ENCODE measurements at regions not wholly inside any gene's neighbourhood (a gene's known extent, or its start where the extent isn't known, plus 50 kb on each side); places are given as distances from the start of the nearest gene placed in this dataset.

- DNase-seq (ENCODE audit: low spot score in 2 of 2) = no peak
- ATAC-seq (ENCODE audit: low read depth) = no peak
- H3K9me3 Mint-ChIP-seq = no peaks in the 10 kb centered on the region
- no peak overlapping the region for H3K4me3 Mint-ChIP-seq
- H3K27ac Mint-ChIP-seq = no peak overlapping the region
- H3K27me3 Mint-ChIP-seq = peaks cover 4% of the 10 kb centered on the region
- peaks cover 2% of the 10 kb centered on the region for H3K36me3 Mint-ChIP-seq
- H3K4me1 Mint-ChIP-seq = no peaks in the 10 kb centered on the region
Measured at GRCh38 chr19:27892500-27892899, 1320.5 kb downstream of the UQCRFS1 start.

- no peaks in the 10 kb centered on the region for H3K4me1 Mint-ChIP-seq
- H3K9me3 Mint-ChIP-seq = peaks cover 3% of the 10 kb centered on the region
- no peak overlapping the region for H3K4me3 Mint-ChIP-seq
Measured at GRCh38 chr19:27891411-27891810, 1321.5 kb downstream of the UQCRFS1 start.

GRCh38 chr19:27890696-27891095, 1322.3 kb downstream of the UQCRFS1 start:
- H3K4me1 Mint-ChIP-seq = no peaks in the 10 kb centered on the region
- H3K27me3 Mint-ChIP-seq = peaks cover 2% of the 10 kb centered on the region
- H3K36me3 Mint-ChIP-seq = peaks cover 2% of the 10 kb centered on the region
- H3K9me3 Mint-ChIP-seq = peaks cover 7% of the 10 kb centered on the region
- H3K27ac Mint-ChIP-seq = no peak overlapping the region
- H3K4me3 Mint-ChIP-seq = no peak overlapping the region
- DNase-seq (ENCODE audit: low spot score in 2 of 2) (no peak), ATAC-seq (ENCODE audit: low read depth) (no peak)

More at GRCh38 chr19:27891411-27891810, 1321.5 kb downstream of the UQCRFS1 start:
- H3K36me3 Mint-ChIP-seq = peaks cover 2% of the 10 kb centered on the region
- H3K27me3 Mint-ChIP-seq = peaks cover 4% of the 10 kb centered on the region
- DNase-seq (ENCODE audit: low spot score in 2 of 2) (no peak), ATAC-seq (ENCODE audit: low read depth) (no peak)
- H3K27ac Mint-ChIP-seq = no peak overlapping the region

- H3K4me1 Mint-ChIP-seq = no peaks in the 10 kb centered on the region
- peaks cover 2% of the 10 kb centered on the region for H3K36me3 Mint-ChIP-seq
- ATAC-seq (ENCODE audit: low read depth) (no peak), DNase-seq (ENCODE audit: low spot score in 2 of 2) (no peak)
- peaks cover 2% of the 10 kb centered on the region for H3K27me3 Mint-ChIP-seq
- no peak overlapping the region for H3K27ac Mint-ChIP-seq
- H3K9me3 Mint-ChIP-seq = peaks cover 9% of the 10 kb centered on the region
- no peak overlapping the region for H3K4me3 Mint-ChIP-seq
Measured at GRCh38 chr19:27890206-27890605, 1322.7 kb downstream of the UQCRFS1 start.

- Mint-ChIP-seq H3K9me3 (peaks cover 9% of the 10 kb centered on the region), H3K4me1 (no peaks in the 10 kb centered on the region), H3K4me3 (no peak overlapping the region), H3K27ac (no peak overlapping the region), H3K36me3 (no peaks in the 10 kb centered on the region), H3K27me3 (no peaks in the 10 kb centered on the region)
- ATAC-seq (ENCODE audit: low read depth) = no peak
- no peak for DNase-seq (ENCODE audit: low spot score in 2 of 2)
Measured at GRCh38 chr19:27889156-27889555, 1323.8 kb downstream of the UQCRFS1 start.

GRCh38 chr19:27887946-27888345, 1325.0 kb downstream of the UQCRFS1 start:
- H3K4me3 Mint-ChIP-seq = no peak overlapping the region
- no peak overlapping the region for H3K27ac Mint-ChIP-seq
- no peaks in the 10 kb centered on the region for H3K27me3 Mint-ChIP-seq
- H3K36me3 Mint-ChIP-seq = no peaks in the 10 kb centered on the region
- ATAC-seq (ENCODE audit: low read depth) (no peak), DNase-seq (ENCODE audit: low spot score in 2 of 2) (no peak)
- H3K4me1 Mint-ChIP-seq = no peaks in the 10 kb centered on the region
- peaks cover 9% of the 10 kb centered on the region for H3K9me3 Mint-ChIP-seq

- Mint-ChIP-seq H3K4me1 (no peaks in the 10 kb centered on the region), H3K27ac (no peak overlapping the region), H3K36me3 (no peaks in the 10 kb centered on the region), H3K27me3 (no peaks in the 10 kb centered on the region), H3K9me3 (peaks cover 9% of the 10 kb centered on the region), H3K4me3 (no peak overlapping the region)
- DNase-seq (ENCODE audit: low spot score in 2 of 2) (no peak), ATAC-seq (ENCODE audit: low read depth) (no peak)
Measured at GRCh38 chr19:27885359-27885758, 1327.6 kb downstream of the UQCRFS1 start.

GRCh38 chr19:27884376-27884775, 1328.6 kb downstream of the UQCRFS1 start:
- no peak overlapping the region for H3K4me3 Mint-ChIP-seq
- H3K4me1 Mint-ChIP-seq = no peaks in the 10 kb centered on the region
- ATAC-seq (ENCODE audit: low read depth) (no peak), DNase-seq (ENCODE audit: low spot score in 2 of 2) (no peak)
- H3K9me3 Mint-ChIP-seq = peaks cover 9% of the 10 kb centered on the region
- no peak overlapping the region for H3K27ac Mint-ChIP-seq
- H3K27me3 Mint-ChIP-seq = no peaks in the 10 kb centered on the region
- H3K36me3 Mint-ChIP-seq = no peaks in the 10 kb centered on the region

GRCh38 chr19:27881213-27881612, 1331.7 kb downstream of the UQCRFS1 start:
- Mint-ChIP-seq H3K4me1 (no peaks in the 10 kb centered on the region), H3K27ac (no peak overlapping the region), H3K36me3 (peaks cover 2% of the 10 kb centered on the region), H3K9me3 (peaks cover 4% of the 10 kb centered on the region), H3K4me3 (no peak overlapping the region), H3K27me3 (no peaks in the 10 kb centered on the region)
- ATAC-seq (ENCODE audit: low read depth) (no peak), DNase-seq (ENCODE audit: low spot score in 2 of 2) (no peak)

GRCh38 chr19:27876976-27877512, 1335.9 kb downstream of the UQCRFS1 start:
- no peak overlapping the region for H3K27ac Mint-ChIP-seq
- no peak for ATAC-seq (ENCODE audit: low read depth)
- no peak for DNase-seq (ENCODE audit: low spot score in 2 of 2)
- H3K4me1 Mint-ChIP-seq = peaks cover 3% of the 10 kb centered on the region
- H3K9me3 Mint-ChIP-seq = peaks cover 7% of the 10 kb centered on the region
- H3K4me3 Mint-ChIP-seq = no peak overlapping the region
- peaks cover 10% of the 10 kb centered on the region for H3K36me3 Mint-ChIP-seq
- no peaks in the 10 kb centered on the region for H3K27me3 Mint-ChIP-seq

- Mint-ChIP-seq H3K27ac (no peak overlapping the region), H3K27me3 (no peaks in the 10 kb centered on the region), H3K9me3 (peaks cover 7% of the 10 kb centered on the region), H3K4me3 (no peak overlapping the region), H3K36me3 (peaks cover 11% of the 10 kb centered on the region), H3K4me1 (peaks cover 3% of the 10 kb centered on the region)
- DNase-seq (ENCODE audit: low spot score in 2 of 2) (no peak), ATAC-seq (ENCODE audit: low read depth) (no peak)
Measured at GRCh38 chr19:27876489-27876888, 1336.5 kb downstream of the UQCRFS1 start.

- DNase-seq (ENCODE audit: low spot score in 2 of 2) (no peak), ATAC-seq (ENCODE audit: low read depth) (no peak)
- H3K4me3 Mint-ChIP-seq = no peak overlapping the region
- H3K36me3 Mint-ChIP-seq = peaks cover 17% of the 10 kb centered on the region
- H3K27me3 Mint-ChIP-seq = no peaks in the 10 kb centered on the region
- peaks cover 11% of the 10 kb centered on the region for H3K9me3 Mint-ChIP-seq
- H3K27ac Mint-ChIP-seq = no peak overlapping the region
- peaks cover 3% of the 10 kb centered on the region for H3K4me1 Mint-ChIP-seq
Measured at GRCh38 chr19:27872370-27872769, 1340.6 kb downstream of the UQCRFS1 start.

- no peak for DNase-seq (ENCODE audit: low spot score in 2 of 2)
- no peaks in the 10 kb centered on the region for H3K27me3 Mint-ChIP-seq
- no peak for ATAC-seq (ENCODE audit: low read depth)
- no peak overlapping the region for H3K4me3 Mint-ChIP-seq
- H3K9me3 Mint-ChIP-seq = peaks cover 17% of the 10 kb centered on the region
- H3K4me1 Mint-ChIP-seq = peaks cover 3% of the 10 kb centered on the region
- peaks cover 25% of the 10 kb centered on the region for H3K36me3 Mint-ChIP-seq
- no peak overlapping the region for H3K27ac Mint-ChIP-seq
Measured at GRCh38 chr19:27870293-27870692, 1342.7 kb downstream of the UQCRFS1 start.

GRCh38 chr19:27868007-27868406, 1344.9 kb downstream of the UQCRFS1 start:
- H3K9me3 Mint-ChIP-seq = peaks cover 15% of the 10 kb centered on the region
- no peaks in the 10 kb centered on the region for H3K27me3 Mint-ChIP-seq
- no peak for DNase-seq (ENCODE audit: low spot score in 2 of 2)
- H3K4me1 Mint-ChIP-seq = peaks cover 3% of the 10 kb centered on the region
- ATAC-seq (ENCODE audit: low read depth) = no peak
- H3K27ac Mint-ChIP-seq = no peak overlapping the region
- H3K4me3 Mint-ChIP-seq = no peak overlapping the region
- peaks cover 23% of the 10 kb centered on the region for H3K36me3 Mint-ChIP-seq

- DNase-seq (ENCODE audit: low spot score in 2 of 2) (no peak), ATAC-seq (ENCODE audit: low read depth) (no peak)
- H3K4me3 Mint-ChIP-seq = no peak overlapping the region
- H3K27ac Mint-ChIP-seq = no peak overlapping the region
- H3K9me3 Mint-ChIP-seq = peaks cover 14% of the 10 kb centered on the region
- H3K4me1 Mint-ChIP-seq = no peaks in the 10 kb centered on the region
- no peaks in the 10 kb centered on the region for H3K27me3 Mint-ChIP-seq
- H3K36me3 Mint-ChIP-seq = peaks cover 16% of the 10 kb centered on the region
Measured at GRCh38 chr19:27865927-27866777, 1346.8 kb downstream of the UQCRFS1 start.

Measured in memory B cell (primary cell).